NCI-H2029 (cell line): ENCODE measurements at regions not wholly inside any gene's neighbourhood (a gene's known extent, or its start where the extent isn't known, plus 50 kb on each side); places are given as distances from the start of the nearest gene placed in this dataset.
"Not testable (repeated sequence)": the region's sequence is repeated elsewhere in the genome, so short reads cannot be mapped to it uniquely, and the experiment has no call there.

ENCODE experiments used
- DNase-seq: peaks from one replicate; lab custom pipeline; 2025; lab: John Stamatoyannopoulos, UW

GRCh38 chr20:51305316-51306052 lies 237.0 kb downstream of the NFATC2 start:
- no peak for DNase-seq

DNA sequence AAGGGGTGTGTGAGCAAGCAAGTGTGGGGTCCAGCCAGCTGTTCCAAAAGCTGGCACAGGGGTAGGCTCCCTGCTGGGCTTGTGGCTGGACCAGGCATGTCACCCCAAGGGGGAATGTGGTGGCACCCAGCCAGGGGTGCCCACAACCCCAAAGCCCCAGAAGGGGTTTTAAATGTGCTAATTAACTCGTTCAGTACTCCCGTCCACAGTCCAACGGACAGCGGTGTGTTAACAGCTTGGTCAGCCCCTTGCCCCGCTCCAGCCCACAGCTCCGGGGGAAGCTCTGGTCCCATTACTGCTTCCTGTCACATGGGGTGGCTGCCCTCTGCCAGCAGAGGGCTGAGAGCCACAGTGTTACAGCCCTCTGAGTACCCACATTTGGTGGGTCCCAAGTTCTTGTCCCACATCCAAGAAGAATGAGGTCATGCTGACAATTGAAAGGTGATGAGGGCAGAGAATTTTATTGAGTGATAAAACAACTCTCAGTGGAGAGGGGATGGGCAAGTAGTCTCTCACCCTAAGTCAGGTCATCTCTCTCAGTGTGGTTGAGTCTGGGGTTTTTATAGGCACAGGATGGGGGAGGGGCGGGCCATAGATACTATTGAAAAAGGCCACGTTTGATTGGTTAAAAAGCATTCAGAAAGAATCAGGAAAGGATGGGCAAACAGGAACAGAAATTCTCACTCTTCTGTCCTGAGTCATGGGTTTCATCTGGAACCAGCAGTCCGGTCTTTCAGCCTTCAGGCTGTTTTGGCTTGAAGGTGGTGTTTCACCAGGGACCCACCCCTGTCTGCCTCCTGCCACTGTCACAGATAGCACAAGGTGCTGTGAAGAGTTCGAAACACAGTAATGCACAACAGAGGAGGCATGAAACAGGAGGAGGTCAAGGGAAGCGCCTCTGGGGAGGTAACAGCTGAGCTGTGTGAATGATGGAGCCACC lies 238.5 kb downstream of the NFATC2 start:
- no peak for DNase-seq

DNA sequence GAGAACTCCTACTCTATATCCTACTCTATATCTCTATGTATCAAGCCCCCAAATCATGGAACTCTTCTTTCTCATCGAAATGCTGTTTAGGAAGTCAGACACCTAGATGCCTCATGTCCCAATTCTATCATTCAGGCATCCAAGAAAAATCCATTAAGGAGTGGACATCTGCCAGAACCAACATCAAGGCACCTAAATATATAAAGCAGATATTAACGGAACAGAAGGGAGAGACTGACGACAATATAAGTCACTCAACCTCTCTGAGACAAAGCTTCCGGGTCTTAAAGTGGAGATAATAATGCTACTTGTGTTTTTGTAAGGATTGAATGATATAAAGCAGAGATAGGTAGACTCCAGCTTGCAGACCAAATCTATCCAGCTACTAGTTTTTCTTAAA lies 241.5 kb downstream of the NFATC2 start:
- no peak for DNase-seq

- DNase-seq = no peak
These were observed 242.4 kb downstream of the NFATC2 start for GRCh38 chr20:51300104-51300503.

- no peak for DNase-seq
These were observed 243.1 kb downstream of the NFATC2 start for GRCh38 chr20:51299413-51299812.

DNA sequence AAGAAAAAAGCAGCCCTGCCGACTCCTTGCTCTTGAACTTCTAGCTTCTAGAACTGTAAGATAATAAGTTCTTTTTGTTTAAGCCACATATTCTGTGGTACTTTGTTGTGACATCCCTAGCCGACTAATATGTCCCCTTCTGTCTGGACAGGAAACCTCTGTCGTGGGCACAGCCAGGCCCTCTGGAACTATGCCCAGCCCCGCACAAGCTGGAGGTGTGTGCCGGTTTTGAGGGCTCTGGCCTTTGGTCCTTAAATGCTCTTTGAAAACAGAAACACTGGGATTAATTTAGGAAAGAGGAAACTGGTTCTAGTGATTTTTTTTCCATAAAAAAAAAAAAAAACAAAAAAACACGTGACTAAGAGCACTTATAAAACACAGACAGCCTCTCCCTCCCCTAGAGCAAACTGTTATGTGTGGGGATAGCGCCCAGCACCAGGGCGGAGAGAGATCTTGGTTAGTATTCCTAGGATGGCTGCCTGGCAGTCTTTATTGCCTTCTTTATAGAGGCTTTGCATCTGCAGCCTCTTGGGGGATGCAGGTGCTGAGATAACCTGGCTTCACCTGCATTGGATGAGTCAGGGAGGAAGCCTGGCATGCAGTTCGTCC lies 244.3 kb downstream of the NFATC2 start:
- DNase-seq = no peak

DNA sequence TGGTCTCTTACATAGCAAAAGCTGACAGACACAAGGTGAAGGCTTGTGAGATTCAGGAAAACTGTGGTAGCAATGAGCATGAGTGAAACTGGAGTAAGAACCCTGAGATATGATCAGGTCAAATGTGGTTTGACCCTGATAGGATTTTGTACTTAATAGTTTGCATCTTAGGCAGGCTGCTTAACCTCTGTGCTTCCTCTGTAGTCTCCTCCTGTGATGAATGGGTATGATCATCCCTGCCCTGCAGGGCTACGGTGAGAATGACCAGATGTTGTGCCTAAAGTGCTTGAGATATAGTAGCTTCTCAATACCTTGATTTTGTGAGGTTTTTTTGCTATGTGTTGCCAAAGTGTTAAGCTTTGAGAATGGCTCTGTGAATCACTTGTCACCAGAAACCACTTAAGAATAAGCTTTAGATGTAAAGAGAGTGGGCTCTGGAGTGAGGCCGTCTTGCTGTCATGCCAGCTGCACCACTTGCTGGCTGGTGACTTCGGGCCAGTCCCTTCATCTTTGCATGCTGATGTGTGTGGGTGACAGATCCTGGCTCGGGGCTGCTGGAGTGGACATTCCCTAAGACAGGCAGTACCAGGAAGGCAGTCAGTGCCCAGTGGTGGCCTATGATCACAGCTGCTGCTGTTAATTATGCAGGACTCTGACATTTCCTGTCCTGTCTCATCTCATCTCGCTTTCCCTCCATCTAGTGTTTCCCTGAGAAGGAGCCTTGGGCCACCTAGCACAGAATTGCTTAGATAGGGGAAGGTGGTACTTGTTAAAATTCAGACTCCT lies 254.7 kb downstream of the NFATC2 start:
- no peak for DNase-seq

- DNase-seq = no peak
These were observed 255.8 kb downstream of the NFATC2 start for GRCh38 chr20:51286758-51287157.

GRCh38 chr20:51285684-51286083 lies 256.8 kb downstream of the NFATC2 start:
- no peak for DNase-seq

DNA sequence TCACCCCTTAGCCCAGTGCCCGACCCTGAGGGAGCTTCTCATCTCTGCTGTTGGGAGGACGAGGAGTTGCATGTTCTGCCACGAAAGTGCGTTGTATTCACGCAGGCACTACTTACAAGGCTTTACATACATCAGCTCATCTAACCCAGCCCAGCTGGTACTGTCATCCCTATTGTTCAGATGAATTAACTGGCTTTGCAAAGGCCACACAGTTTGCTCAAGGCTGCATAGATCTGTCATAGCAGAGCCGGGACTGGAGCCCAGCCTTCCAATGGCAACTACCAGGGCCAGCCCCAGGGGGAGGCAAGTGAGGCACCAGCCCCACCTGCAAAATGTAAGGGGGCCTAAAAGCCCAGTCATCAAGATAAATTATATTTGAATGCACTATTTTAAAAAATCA lies 257.6 kb downstream of the NFATC2 start:
- no peak for DNase-seq

DNA sequence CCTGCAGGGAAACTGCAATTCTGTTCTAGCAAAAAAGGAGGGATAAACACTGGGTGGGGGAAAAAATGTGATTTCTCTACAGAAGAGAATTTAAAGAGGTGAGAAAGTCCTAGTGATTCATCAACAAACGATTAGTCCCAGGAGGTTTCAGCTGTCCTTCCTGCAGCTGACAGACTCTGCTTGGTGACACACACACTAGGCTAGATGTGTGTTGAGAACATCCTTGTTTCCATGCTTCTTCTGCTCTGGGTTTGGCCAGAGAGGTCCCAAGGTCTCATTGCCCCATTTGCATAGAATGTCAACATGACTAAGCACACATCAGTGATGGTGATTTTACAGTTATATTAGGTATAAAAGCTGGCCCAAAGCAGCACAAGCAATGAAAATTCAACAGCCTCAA lies 258.3 kb downstream of the NFATC2 start:
- DNase-seq = no peak

GRCh38 chr20:51281521-51281920 lies 258.6 kb upstream of the KCNG1 start:
- DNase-seq = no peak

DNA sequence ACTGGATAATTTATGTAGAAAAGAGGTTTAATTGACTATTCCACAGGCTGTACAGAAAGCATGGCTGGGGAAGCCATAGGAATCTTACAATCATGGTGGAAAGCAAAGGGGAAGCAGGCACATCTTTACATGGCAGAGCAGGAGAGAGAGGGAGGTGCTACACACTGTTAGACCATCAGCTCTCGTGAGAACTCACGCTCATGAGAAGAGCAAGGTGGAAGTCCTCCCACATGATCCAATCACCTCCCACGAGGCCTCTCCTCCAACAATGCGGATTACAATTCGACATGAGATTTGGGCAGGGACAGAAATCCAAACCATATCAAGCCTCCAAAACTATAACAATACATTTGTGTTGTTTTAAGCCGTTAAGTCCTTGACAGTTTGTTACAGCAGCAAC lies 257.1 kb upstream of the KCNG1 start:
- no peak for DNase-seq

DNA sequence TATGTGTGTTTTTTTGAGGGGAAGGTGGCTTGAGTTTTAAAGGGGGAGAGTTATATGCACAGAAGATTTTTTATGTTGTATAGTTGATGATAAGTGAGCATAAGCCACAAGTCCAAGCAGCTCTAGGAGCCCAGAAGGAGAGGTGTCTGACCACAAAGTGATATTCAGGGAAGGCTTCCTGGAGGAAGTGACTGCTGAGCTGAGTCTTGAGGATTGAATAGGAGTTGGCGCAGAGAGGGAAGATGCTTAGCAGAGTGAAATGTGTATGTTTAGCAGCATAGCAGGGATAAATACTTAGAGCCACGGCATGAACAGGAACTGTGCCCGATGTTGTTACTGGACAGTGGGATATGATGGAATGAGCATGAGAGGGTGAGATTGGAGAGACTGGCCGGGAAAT lies 255.1 kb upstream of the KCNG1 start:
- no peak for DNase-seq

DNA sequence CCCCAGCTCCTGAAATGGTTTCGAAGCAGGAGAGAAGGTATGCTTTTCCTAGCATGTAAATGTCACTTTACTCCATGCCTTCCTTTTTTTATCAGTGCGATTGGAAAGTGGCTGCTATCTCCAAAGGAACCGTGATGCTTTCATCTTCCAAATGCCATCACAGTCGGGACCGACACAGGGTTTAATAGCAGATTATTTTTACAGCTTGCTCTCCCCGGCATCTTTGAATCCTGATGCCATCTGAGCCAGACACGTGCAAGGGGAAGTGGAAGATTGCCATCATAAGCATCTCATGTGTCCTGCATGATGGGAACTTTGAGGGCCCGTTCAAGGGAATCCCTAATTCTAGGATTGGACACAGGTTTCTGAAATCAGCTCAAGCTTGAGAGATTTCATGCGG lies 253.4 kb upstream of the KCNG1 start:
- DNase-seq = no peak

DNA sequence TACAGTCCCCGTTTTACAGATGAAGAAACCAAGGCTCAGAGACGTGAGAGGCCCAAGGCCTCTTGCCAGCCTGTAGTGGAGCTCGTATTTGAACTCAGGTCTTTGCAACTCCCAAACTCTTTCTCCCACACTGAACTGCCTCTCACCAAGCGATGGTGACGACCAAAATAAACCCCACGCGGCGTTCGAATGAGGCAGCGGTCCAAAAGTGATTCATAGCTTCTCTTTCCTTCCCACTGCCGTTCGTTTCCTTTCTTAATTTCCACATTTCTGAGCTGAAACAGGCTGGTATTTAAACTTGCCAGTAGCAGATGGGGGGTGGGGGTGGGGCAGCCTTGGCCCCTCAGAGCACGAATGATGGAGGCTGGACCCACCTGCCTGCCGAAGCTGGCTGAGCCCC lies 252.9 kb upstream of the KCNG1 start:
- DNase-seq = no peak

- no peak for DNase-seq
These were observed 252.3 kb upstream of the KCNG1 start for GRCh38 chr20:51275181-51275580.

- DNase-seq = no peak
These were observed 249.5 kb upstream of the KCNG1 start for GRCh38 chr20:51272401-51272800.

GRCh38 chr20:51271931-51272330 lies 249.0 kb upstream of the KCNG1 start:
- DNase-seq = no peak

DNA sequence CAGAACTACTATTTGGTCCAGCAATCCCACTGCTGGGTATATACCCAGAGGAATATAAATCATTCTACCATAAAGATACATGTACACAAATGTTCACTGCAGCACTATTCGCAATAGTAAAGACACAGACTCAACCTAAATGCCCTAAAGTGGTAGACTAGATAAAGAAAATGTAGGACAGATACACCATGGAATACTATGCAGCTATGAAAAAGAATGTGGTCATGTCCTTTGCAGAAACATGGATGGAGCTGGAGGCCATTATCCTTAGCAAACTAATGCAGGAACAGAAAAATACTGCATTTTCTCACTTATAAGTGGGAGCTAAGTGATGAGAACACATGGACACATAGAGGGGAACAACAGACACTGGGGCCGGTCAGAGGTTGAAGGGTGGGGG lies 248.4 kb upstream of the KCNG1 start:
- not testable (repeated sequence) for DNase-seq

- no peak for DNase-seq
These were observed 246.8 kb upstream of the KCNG1 start for GRCh38 chr20:51269671-51270070.

- DNase-seq = no peak
These were observed 244.8 kb upstream of the KCNG1 start for GRCh38 chr20:51267679-51268078.
